Fibroblast of peridontal ligament (primary cell): ENCODE measurements at regions not wholly inside any gene's neighbourhood (a gene's known extent, or its start where the extent isn't known, plus 50 kb on each side); places are given as distances from the start of the nearest gene placed in this dataset.
A peak's percentile ranks its signal among the peaks of the same experiment; 100 is the strongest.
"Not testable (repeated sequence)": the region's sequence is repeated elsewhere in the genome, so short reads cannot be mapped to it uniquely, and the experiment has no call there.

Experiments
- DNase-seq: peaks from one replicate; pipeline ENCODE4 v3.0.0-alpha.2; 2010; ENCODE audit errors: extremely low read depth

GRCh38 chr17:53058031-53058430 lies 764.7 kb upstream of the KIF2B start:
- DNase-seq = no peak

DNA sequence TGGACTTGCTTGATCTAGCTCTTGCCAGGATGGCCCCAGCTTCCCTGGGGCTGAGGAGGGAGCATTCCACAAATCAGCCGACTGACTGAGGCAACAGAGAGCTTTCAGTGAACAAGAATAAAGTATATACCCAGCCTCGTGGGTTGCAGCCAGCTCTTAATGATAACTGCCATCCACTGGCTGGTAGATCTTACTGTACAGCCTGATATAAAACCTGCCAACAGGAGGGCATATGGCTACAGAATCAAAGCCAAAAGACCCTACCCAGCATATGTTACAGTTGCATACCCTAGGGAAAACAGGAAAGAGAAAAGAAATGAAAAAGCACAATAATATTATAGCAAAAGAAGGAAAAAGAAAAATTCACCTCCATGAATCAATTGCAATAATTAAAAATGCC lies 775.9 kb upstream of the KIF2B start:
- no peak for DNase-seq

DNA sequence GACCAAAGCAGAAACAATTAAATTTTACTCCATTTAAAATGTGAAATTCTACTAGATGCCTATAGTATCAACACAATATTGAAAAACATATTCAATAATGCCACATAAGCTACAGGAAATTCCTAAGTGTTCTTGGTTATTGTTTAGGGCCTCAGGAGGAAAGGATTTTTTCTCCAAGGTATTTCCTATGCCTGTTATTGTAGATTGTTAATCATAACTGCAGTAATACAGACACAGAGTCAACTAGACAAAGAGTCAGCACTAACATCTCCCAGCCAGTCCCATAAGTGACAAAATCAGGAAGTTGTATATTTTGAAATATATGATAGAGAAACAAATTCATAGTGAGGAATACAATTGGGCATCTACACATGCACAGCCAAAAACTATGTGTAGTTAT lies 782.7 kb upstream of the KIF2B start:
- DNase-seq = no peak

GRCh38 chr17:53033297-53033696 lies 789.4 kb upstream of the KIF2B start:
- DNase-seq = no peak

- DNase-seq = peak; percentile 0
Observed at GRCh38 chr17:53032861-53033271, 789.9 kb upstream of the KIF2B start.

GRCh38 chr17:53017227-53017626 lies 805.5 kb upstream of the KIF2B start:
- no peak for DNase-seq

DNA sequence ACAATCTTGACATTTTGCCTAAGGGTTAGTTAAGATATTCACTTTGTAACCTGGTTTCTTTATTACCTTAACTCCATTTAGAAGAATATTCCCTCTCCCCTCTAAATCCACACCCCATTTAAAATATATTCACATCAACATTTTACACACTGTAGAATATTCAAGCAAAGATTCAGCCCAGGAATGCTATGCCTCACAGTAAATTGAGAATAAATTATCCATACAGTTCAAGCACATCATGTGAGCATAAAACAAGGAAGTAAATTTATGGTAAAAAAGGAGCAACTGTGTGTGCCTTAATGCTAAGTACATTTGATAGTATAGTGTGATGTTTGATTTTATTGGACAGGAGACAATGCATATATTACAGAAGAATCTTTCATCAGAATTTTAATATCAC lies 806.6 kb upstream of the KIF2B start:
- DNase-seq = no peak

DNA sequence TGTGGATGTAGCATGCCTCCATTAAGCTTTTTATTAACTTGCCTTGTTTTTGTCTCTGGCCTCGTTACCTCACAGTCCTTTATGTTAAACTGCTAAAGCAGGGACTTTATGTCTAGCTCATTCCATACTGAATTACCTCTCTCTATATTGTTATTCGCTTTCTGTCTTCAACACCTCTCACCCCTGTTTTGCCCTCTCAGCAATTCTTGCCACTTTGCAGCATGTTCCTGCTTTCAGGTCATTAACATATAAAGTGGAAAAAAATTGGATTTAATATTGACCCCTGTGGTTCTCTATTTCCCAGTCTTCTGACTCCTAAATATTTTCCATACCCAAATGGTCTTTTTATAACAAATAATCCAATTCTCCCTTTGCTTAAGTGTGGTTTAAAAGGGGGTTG lies 810.4 kb upstream of the KIF2B start:
- no peak for DNase-seq

GRCh38 chr17:53006006-53006405 lies 816.7 kb upstream of the KIF2B start:
- no peak for DNase-seq

DNA sequence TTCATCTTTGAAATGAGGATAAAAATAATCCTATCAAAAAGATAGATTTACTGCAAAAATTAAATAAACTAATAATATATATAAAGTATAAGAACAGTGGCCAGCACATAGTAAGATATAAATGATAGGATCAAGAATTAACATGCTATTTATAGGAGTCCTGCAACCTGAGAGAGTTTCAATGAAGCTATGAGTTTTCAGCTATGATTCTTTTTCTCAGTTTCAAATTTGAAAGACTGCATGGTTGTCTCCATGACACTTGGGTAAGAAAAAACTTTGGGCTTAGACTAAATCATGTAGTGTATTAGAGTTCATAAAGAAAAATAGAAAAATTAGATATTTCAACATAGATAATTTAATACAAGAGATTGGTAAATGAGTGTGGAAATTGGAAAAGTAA lies 817.8 kb upstream of the KIF2B start:
- DNase-seq = no peak

DNA sequence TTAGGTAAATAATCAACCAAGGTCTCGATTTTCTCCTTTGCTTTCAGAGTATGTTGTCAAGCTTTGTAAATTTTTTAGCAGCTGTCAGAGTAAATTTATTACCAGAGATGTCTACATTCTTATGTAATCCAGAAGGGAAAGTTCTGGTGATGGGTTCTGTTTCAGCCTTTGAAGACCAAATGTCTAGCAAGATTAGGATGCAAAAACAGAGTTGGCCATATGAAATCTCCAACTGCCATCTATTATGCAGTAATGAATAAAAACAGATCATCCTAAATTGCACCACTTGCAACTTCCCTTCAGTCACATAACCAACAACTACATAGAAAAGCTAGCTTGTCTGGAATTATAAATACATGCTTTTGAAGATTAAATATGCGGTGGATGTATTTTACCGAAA lies 826.8 kb upstream of the KIF2B start:
- DNase-seq = no peak

- no peak for DNase-seq
Observed at GRCh38 chr17:52995147-52995546, 827.6 kb upstream of the KIF2B start.

GRCh38 chr17:52986056-52986662 lies 827.6 kb upstream of the CA10 start:
- no peak for DNase-seq

DNA sequence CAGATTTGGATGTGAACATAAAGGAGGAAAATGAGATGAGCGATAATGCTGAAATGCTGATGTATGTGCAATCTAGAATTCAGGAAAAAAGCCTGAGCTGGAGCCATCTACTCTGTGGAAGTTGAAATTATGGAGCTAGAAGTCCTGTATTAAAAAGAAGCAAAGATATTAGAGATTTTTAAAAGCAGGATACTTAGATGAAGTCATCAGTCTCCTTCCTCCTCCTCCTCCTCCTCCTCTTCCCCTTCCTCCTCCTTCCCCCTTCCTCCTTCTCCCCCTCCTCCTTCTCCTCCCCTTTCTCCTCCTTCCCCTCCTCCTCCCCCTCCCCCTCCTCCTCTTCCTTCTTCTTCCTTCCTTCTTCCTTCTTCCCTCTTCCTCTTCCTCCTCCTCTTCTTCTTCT lies 823.8 kb upstream of the CA10 start:
- DNase-seq = no peak

DNA sequence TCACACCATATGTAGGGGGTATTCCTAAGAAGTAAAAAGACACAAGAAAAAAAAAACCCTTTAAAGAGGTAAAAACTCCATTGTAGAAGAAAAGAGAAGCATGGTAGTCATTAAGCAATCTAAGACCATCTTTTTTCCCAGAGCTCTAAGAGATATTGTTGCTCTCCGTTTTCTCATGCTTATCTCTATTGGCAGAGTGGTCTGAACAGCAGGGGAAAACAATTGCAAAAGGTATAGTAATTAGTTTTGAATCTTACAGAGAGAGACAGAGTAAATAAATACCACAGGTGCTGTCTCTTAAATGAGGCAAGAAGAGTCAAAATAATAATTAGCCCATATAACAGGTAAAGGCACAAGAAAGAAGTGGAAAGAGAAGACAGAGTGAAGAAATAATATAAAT lies 821.4 kb upstream of the CA10 start:
- DNase-seq = no peak

DNA sequence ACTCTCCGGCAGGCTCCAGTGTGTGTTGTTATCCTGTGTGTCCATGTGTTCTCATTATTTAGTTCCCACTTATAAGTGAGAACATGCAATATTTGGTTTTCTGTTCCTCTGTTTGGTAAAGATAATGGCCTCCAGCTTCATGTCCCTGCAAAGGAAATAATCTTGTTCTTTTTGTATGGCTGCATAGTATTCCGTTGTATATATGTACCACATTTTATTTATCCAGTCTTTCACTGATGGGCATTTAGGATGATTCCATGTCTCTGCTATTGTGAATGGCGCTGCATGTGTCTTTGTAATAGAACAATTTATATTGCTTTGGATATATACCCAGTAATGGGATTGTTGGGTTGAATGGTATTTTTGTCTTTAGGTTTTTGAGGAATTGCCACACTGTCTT lies 807.3 kb upstream of the CA10 start:
- DNase-seq = no peak

DNA sequence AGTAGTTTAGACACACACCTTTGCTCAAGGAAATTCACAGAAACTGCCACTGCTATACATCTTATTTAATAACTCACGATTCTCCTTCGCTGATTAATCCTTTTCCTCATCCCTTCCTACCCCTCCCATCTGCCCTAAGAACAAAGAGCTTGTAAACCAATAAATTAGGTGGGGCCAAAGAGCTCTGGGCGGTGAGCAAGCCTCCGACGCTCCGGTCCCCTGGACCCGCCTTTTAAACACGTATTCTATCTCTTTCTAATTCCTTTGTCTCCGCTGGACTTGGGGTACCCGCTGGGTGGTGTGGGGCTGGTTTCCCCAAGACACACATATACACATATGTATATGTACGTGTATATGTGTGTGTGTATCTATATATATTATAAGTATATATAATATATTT lies 803.2 kb upstream of the CA10 start:
- not testable (repeated sequence) for DNase-seq

GRCh38 chr17:52957411-52957810 lies 798.9 kb upstream of the CA10 start:
- DNase-seq = no peak

GRCh38 chr17:52947418-52947817 lies 788.9 kb upstream of the CA10 start:
- DNase-seq = no peak

- DNase-seq = no peak
Observed at GRCh38 chr17:52938623-52939230, 780.2 kb upstream of the CA10 start.

DNA sequence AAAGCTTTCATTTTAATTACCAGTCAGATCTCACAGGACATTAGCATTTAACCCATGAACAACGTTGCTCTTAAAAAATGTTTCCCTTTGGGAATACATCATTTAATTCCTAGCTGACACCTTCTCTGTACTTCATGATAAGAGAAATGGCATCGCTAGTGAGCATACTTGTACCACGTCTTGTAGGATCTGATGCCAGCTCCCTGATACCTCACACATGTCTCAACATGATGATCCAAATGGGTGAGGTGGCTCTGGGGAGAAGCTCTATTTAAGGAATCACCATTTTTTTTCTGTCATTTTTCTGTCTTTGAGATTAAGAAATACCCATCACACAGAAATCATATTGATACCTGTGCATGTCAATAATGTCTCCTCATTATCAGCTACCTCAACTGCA lies 772.1 kb upstream of the CA10 start:
- DNase-seq = no peak

GRCh38 chr17:52930145-52930544 lies 771.6 kb upstream of the CA10 start:
- no peak for DNase-seq

GRCh38 chr17:52923658-52924057 lies 765.1 kb upstream of the CA10 start:
- DNase-seq = no peak

DNA sequence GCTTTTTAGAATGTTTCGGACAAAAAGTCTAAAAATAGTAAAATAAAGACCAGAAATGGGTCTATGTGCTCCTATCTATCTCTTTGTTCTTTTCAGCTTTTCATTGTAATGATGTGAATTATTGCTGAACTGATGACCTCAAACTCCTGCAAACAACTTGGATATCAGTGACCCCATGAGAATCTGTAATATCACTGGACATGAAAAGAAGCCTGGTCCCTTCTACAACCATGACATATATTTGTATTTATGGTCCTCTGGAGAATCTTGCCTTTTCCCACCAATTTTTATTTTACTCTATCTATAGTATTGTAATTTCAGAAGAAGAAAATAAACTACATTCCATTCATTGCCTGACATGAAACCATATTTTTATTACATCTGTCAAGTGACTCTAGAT lies 740.7 kb upstream of the CA10 start:
- no peak for DNase-seq
